SK-N-SH treated with all-trans-retinoic acid at 6 μM for 48 hours (cell line): ENCODE measurements at regions not wholly inside any gene's neighbourhood (a gene's known extent, or its start where the extent isn't known, plus 50 kb on each side); places are given as distances from the start of the nearest gene placed in this dataset.

Experiments
- ATAC-seq: fragments of 200-7000 bp; cut with Tn5 transposase; 3 replicates; pipeline ENCODE4 v1.9.1; 2020; ENCODE audit warnings: mild to moderate bottlenecking, moderate library complexity
- ARNTL ChIP-seq: fragments of 450-650 bp; formaldehyde crosslinking; IDR thresholded peaks from 2 replicates; pipeline ENCODE4 v1.5.0; 2020; ENCODE audit warnings: low read depth, mild to moderate bottlenecking, moderate library complexity, borderline replicate concordance
- BACH2 ChIP-seq: fragments of 250-450 bp; sonication (Bioruptor Pico); IDR thresholded peaks from 2 replicates; pipeline ENCODE4 v1.9.0; 2021; ENCODE audit warnings: mild to moderate bottlenecking, borderline replicate concordance
- CSDC2 ChIP-seq: fragments of 250-450 bp; sonication (Bioruptor Pico); IDR thresholded peaks from 2 replicates; pipeline ENCODE4 v1.5.0; 2020; ENCODE audit warnings: mild to moderate bottlenecking, moderate library complexity
- CSRNP3 ChIP-seq: fragments of 250-450 bp; sonication (Bioruptor Pico); IDR thresholded peaks from 2 replicates; pipeline ENCODE4 v1.5.1; 2021; ENCODE audit warnings: mild to moderate bottlenecking, moderate library complexity
- ESRRG ChIP-seq: fragments of 250-450 bp; sonication (Bioruptor Pico); IDR thresholded peaks from 2 replicates; pipeline ENCODE4 v1.6.1; 2021; ENCODE audit warnings: mild to moderate bottlenecking
- GLIS3 ChIP-seq: fragments of 250-450 bp; sonication (Bioruptor Pico); IDR thresholded peaks from 2 replicates; pipeline ENCODE4 v1.5.0; 2020; ENCODE audit warnings: mild to moderate bottlenecking, moderate library complexity
- ISL1 ChIP-seq: fragments of 250-450 bp; sonication (Bioruptor Pico); IDR thresholded peaks from 2 replicates; pipeline ENCODE4 v2.1.2; 2022; ENCODE audit warnings: mild to moderate bottlenecking, moderate library complexity
- OSR1 ChIP-seq: fragments of 250-450 bp; sonication (Bioruptor Pico); IDR thresholded peaks from 2 replicates; pipeline ENCODE4 v1.8.0; 2022; ENCODE audit warnings: moderate library complexity, mild to moderate bottlenecking, inconsistent platforms
- POU6F1 ChIP-seq: fragments of 250-450 bp; sonication (Bioruptor Pico); IDR thresholded peaks from 2 replicates; pipeline ENCODE4 v1.8.0; 2021; ENCODE audit warnings: low read depth, mild to moderate bottlenecking, moderate library complexity, borderline replicate concordance
- PPARA ChIP-seq: fragments of 250-450 bp; sonication (Bioruptor Pico); IDR thresholded peaks from 2 replicates; pipeline ENCODE4 v1.5.0; 2020; ENCODE audit warnings: mild to moderate bottlenecking, borderline replicate concordance
- RARB ChIP-seq: fragments of 250-450 bp; sonication (Bioruptor Pico); IDR thresholded peaks from 2 replicates; pipeline ENCODE4 v1.8.0; 2021; ENCODE audit warnings: mild to moderate bottlenecking, moderate library complexity
- SNAI2 ChIP-seq: fragments of 250-450 bp; sonication (Bioruptor Pico); IDR thresholded peaks from 2 replicates; pipeline ENCODE4 v1.5.0; 2020; ENCODE audit warnings: mild to moderate bottlenecking, moderate library complexity
- TCF4 ChIP-seq: fragments of 250-450 bp; sonication (Bioruptor Pico); IDR thresholded peaks from 2 replicates; pipeline ENCODE4 v1.8.0; 2021; ENCODE audit warnings: mild to moderate bottlenecking, moderate library complexity, borderline replicate concordance
- TOX ChIP-seq: fragments of 250-450 bp; sonication (Bioruptor Pico); IDR thresholded peaks from 2 replicates; pipeline ENCODE4 v1.8.0; 2021; ENCODE audit warnings: mild to moderate bottlenecking, moderate library complexity, borderline replicate concordance
- TSHZ2 ChIP-seq: fragments of 250-450 bp; sonication (Bioruptor Pico); IDR thresholded peaks from 2 replicates; pipeline ENCODE4 v1.5.0; 2020; ENCODE audit warnings: mild to moderate bottlenecking, moderate library complexity
- ZFP3 ChIP-seq: fragments of 250-450 bp; sonication (Bioruptor Pico); IDR thresholded peaks from 2 replicates; pipeline ENCODE4 v1.5.0; 2020; ENCODE audit warnings: mild to moderate bottlenecking, moderate library complexity
- ZFP30 ChIP-seq: fragments of 450-650 bp; formaldehyde crosslinking; IDR thresholded peaks from 2 replicates; pipeline ENCODE4 v1.5.0; 2022; ENCODE audit warnings: mild to moderate bottlenecking, moderate library complexity
- ZNF565 ChIP-seq: fragments of 450-650 bp; formaldehyde crosslinking; conservative IDR thresholded peaks from 2 replicates; pipeline ENCODE4 v1.5.0; 2020; ENCODE audit warnings: low read depth, mild to moderate bottlenecking, moderate library complexity
- ZNF8 ChIP-seq: fragments of 450-650 bp; formaldehyde crosslinking; IDR thresholded peaks from 2 replicates; pipeline ENCODE4 v1.5.0; 2020; ENCODE audit warnings: mild to moderate bottlenecking, moderate library complexity
- TF ChIP-seq, protein P1 (sequence below): fragments of 250-450 bp; sonication (Bioruptor Pico); IDR thresholded peaks from 2 replicates; pipeline ENCODE4 v1.8.0; 2020; ENCODE audit warnings: mild to moderate bottlenecking, moderate library complexity, borderline replicate concordance

DNA sequence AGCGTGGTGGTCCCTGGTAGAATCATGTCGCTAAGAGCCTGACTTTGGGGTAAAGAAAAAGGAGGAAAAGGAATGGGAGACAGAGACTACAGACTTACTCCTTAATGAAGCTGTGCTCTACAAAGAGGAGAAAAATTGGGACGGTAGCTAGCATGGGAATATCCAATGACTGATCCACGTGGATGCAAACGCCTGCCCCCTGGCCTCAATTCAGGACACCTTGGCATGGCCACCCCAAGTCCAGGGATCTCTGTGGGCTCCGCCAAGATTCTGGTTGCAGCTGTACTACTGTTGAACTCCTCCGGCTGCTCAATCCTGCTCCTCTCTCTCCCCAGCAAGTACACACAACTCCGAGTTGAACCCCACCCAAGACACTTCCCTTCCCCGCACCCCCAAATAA lies 70.5 kb upstream of the DIO3 start (continued):
- no peak for TF ChIP-seq TSHZ2 (CRISPR knock-in tag)
- TF ChIP-seq, protein P1, sequence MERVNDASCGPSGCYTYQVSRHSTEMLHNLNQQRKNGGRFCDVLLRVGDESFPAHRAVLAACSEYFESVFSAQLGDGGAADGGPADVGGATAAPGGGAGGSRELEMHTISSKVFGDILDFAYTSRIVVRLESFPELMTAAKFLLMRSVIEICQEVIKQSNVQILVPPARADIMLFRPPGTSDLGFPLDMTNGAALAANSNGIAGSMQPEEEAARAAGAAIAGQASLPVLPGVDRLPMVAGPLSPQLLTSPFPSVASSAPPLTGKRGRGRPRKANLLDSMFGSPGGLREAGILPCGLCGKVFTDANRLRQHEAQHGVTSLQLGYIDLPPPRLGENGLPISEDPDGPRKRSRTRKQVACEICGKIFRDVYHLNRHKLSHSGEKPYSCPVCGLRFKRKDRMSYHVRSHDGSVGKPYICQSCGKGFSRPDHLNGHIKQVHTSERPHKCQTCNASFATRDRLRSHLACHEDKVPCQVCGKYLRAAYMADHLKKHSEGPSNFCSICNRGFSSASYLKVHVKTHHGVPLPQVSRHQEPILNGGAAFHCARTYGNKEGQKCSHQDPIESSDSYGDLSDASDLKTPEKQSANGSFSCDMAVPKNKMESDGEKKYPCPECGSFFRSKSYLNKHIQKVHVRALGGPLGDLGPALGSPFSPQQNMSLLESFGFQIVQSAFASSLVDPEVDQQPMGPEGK (CRISPR knock-in tag), result no peak

DNA sequence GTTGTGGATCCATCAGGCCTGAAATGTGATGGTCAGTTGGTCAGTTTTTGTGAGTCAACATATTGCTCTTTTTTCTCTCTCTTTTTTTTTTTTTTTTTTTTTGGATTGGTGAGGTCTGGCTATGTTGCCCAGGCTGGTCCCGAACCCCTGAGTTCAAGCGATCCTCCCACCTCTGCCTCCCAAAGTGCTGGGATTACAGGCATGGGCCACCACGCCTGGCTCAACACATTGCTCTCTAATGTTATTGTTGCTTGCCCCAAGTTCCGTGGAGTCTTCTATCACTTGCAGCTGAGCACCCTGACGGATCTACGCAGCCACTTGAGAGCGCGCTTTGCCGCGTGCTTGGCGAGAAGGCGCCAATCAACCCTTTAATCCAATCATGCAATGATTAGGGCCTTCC lies 69.5 kb upstream of the DIO3 start:
- TF ChIP-seq POU6F1 (no peak), ZNF565 (CRISPR knock-in tag) (no peak), PPARA (CRISPR knock-in tag) (no peak), ESRRG (no peak), ISL1 (CRISPR knock-in tag) (no peak), ZFP3 (CRISPR knock-in tag) (no peak), TCF4 (CRISPR knock-in tag) (no peak), OSR1 (CRISPR knock-in tag) (no peak), RARB (CRISPR knock-in tag) (no peak), CSRNP3 (CRISPR knock-in tag) (no peak), TSHZ2 (CRISPR knock-in tag) (no peak), GLIS3 (CRISPR knock-in tag) (no peak), CSDC2 (CRISPR knock-in tag) (no peak), ZFP30 (CRISPR knock-in tag) (no peak), ZNF8 (CRISPR knock-in tag) (no peak), SNAI2 (CRISPR knock-in tag) (no peak), BACH2 (CRISPR knock-in tag) (no peak), TOX (CRISPR knock-in tag) (no peak), ARNTL (no peak)
- TF ChIP-seq, protein P1 (CRISPR knock-in tag), result no peak
- no peak for ATAC-seq
